Heart left ventricle (tissue), 16 donors: ENCODE measurements at regions not wholly inside any gene's neighbourhood (a gene's known extent, or its start where the extent isn't known, plus 50 kb on each side); places are given as distances from the start of the nearest gene placed in this dataset.
"Not testable (repeated sequence)": the region's sequence is repeated elsewhere in the genome, so short reads cannot be mapped to it uniquely, and the experiment has no call there.

Source experiments
- ATAC-seq, 4 donors: fragments of 200-7000 bp; cut with Tn5 transposase; one replicate each; pipeline ENCODE4 v1.9.1; 2020 to 2022; ENCODE audit warnings: moderate library complexity in 4 of 4, mild to moderate bottlenecking in 3 of 4, moderate number of reproducible peaks in 1 of 4
- DNase-seq, 5 donors: peaks; one replicate each; pipeline ENCODE4 v3.0.0-alpha.2; 2020
- H3K27ac ChIP-seq, 12 donors: fragments of 200-600 bp; sonication (generic) in 4 of 12; one replicate each; pipeline versions ENCODE4 v1.5.0 to v1.8.0; 2016 to 2022; ENCODE audit warnings: mild to moderate bottlenecking in 2 of 12
- H3K27me3 ChIP-seq, 9 donors: fragments of 200-600 bp; sonication (generic) in 2 of 9; one replicate each; pipeline versions ENCODE4 v1.5.1 to v1.8.0; 2016 to 2022; ENCODE audit warnings: mild to moderate bottlenecking in 3 of 9
- H3K36me3 ChIP-seq, 9 donors: fragments of 200-600 bp; sonication (generic) in 2 of 9; one replicate each; pipeline versions ENCODE4 v1.5.0 to v1.8.0; 2018 to 2022; ENCODE audit warnings: mild to moderate bottlenecking in 2 of 9
- H3K4me1 ChIP-seq, 12 donors: fragments of 200-600 bp; sonication (generic) in 4 of 12; one replicate each; pipeline versions ENCODE4 v1.5.0 to v1.8.0; 2016 to 2022; ENCODE audit warnings: mild to moderate bottlenecking in 3 of 12
- H3K4me3 ChIP-seq, 12 donors: fragments of 200-600 bp; sonication (generic) in 4 of 12; one replicate each; pipeline versions ENCODE4 v1.5.0 to v1.8.0; 2017 to 2022; ENCODE audit warnings: mild to moderate bottlenecking in 9 of 12, moderate library complexity in 4 of 12
- H3K9me3 ChIP-seq, 12 donors: fragments of 200-600 bp; sonication (generic) in 4 of 12; one replicate each; pipeline versions ENCODE4 v1.5.0 to v1.8.0; 2016 to 2022; ENCODE audit warnings: mild to moderate bottlenecking in 1 of 12
- CTCF ChIP-seq, 12 donors: fragments of 200-600 bp; sonication (generic) in 4 of 12; IDR thresholded peaks; one replicate each; pipeline versions ENCODE4 v1.5.0 to v1.8.0; 2018 to 2022; ENCODE audit warnings: antibody characterized with exemption in 12 of 12, mild to moderate bottlenecking in 5 of 12
- POLR2A ChIP-seq, 2 donors: fragments of 450-650 bp; IDR thresholded peaks; one replicate each; pipeline ENCODE4 v1.6.1; 2017; ENCODE audit warnings: antibody characterized with exemption in 2 of 2, mild to moderate bottlenecking in 2 of 2, moderate library complexity in 2 of 2
- WGBS, 4 donors: extraction: QIAGEN DNeasy Blood & Tissue Kit in 2 of 4; methylation state at CpG; one replicate each; pipeline versions ENCODE4 v1.1.5 to v1.1.7; 2013 to 2018; 5-methylcytosine and 5-hydroxymethylcytosine counted together
- intact Hi-C, 10 donors: fragments of 100-400 bp; cut with DNase I; formaldehyde crosslinking; loops; one replicate each; pipeline versions ENCODE4 v1.11.1 to v1.14.2; 2022
- donor health status: ischemic (EF 13 %, LVEDD 7.1; RV severe dilation, severe dysfunction).
- donor health status: healthy with polysubstance abuse.
- donor health status: DM: no; HTN: yes; CAD: no.
- donor health status: DM: no; HTN: no; CAD: no.
- donor health status: ischemic (EF 25% LVEDD 6.9; RV normal size, moderate dysfunction).
- donor health status: ischemic (EF 25% LVEDD 5.7; RV mildly dilated, moderate dysfunction).
- donor health status: healthy.
- donor health status: DM: yes; HTN: yes; CAD: no.
- donor health status: ischemic (EF 35%, LVEDD 5.7; RV mildly dilated, moderate dysfunction).
- donor health status: nonischemic (EF 11% LVEDD 7.7; RV severe dilation, severe dysfunction).
- donor health status: DM: yes; HTN: yes; CAD: no.
- donor health status: PGD.
- donor health status: ischemic (EF 29% LVEDD 5.4; RV normal size, mild dysfunction).
- donor health status: nonischemic (EF 23%, LVEDD 6.1; RV moderate dilation, normal function).

GRCh38 chr4:126512979-126513378, 1119.8 kb upstream of the INTU start:
- DNase-seq = no peak
- Histone ChIP-seq H3K27me3 (no peaks in the 10 kb centered on the region), H3K36me3 (no peaks in the 10 kb centered on the region), H3K4me1 (no peaks in the 10 kb centered on the region), H3K4me3 (no peak overlapping the region), H3K27ac (no peak overlapping the region), H3K9me3 (no peaks in the 10 kb centered on the region)
- no peak for TF ChIP-seq POLR2A (IDR thresholded peaks at IDR 0.05)
- TF ChIP-seq CTCF (IDR thresholded peaks at IDR 0.05) = no peak
- intact Hi-C loops = no loop called here
- ATAC-seq = no peak
- WGBS, 4 donors = 75 to 79% (median 78%) methylated on average over 1 of the region's 1 CpG

GRCh38 chr4:126513596-126513995, 1119.2 kb upstream of the INTU start:
- TF ChIP-seq CTCF (IDR thresholded peaks at IDR 0.05) (no peak), POLR2A (IDR thresholded peaks at IDR 0.05) (no peak)
- no peaks in the 10 kb centered on the region for H3K4me1 ChIP-seq
- DNase-seq (no peak), ATAC-seq (no peak)
- no peaks in the 10 kb centered on the region for H3K36me3 ChIP-seq
- no peaks in the 10 kb centered on the region for H3K9me3 ChIP-seq
- no peak overlapping the region for H3K27ac ChIP-seq
- no peaks in the 10 kb centered on the region for H3K27me3 ChIP-seq
- intact Hi-C loops = no loop called here
- no peak overlapping the region for H3K4me3 ChIP-seq

- Histone ChIP-seq H3K36me3 (no peaks in the 10 kb centered on the region), H3K4me1 (no peaks in the 10 kb centered on the region), H3K9me3 (peaks cover 0 to 21% (median under 1%) of the 10 kb centered on the region in 12 donors), H3K27ac (no peak overlapping the region), H3K4me3 (no peak overlapping the region), H3K27me3 (no peaks in the 10 kb centered on the region)
- DNase-seq (no peak), ATAC-seq (no peak)
- 55 to 63% (median 60%) methylated on average over 1 of the region's 1 CpG for WGBS, 4 donors
- intact Hi-C loops = no loop called here
- TF ChIP-seq CTCF (IDR thresholded peaks at IDR 0.05) = no peak
- TF ChIP-seq POLR2A (IDR thresholded peaks at IDR 0.05) = no peak
Observed at GRCh38 chr4:126520731-126521130, 1112.0 kb upstream of the INTU start.

- ATAC-seq, H3K36me3 ChIP-seq, H3K4me1 ChIP-seq, intact Hi-C loops, H3K27me3 ChIP-seq, H3K4me3 ChIP-seq, H3K27ac ChIP-seq, DNase-seq: not testable (repeated sequence)
- WGBS, 4 donors = 82 to 85% (median 83%) methylated on average over 2 of the region's 2 CpGs
- peaks cover 0 to 36% (median 7%) of the 10 kb centered on the region in 12 donors for H3K9me3 ChIP-seq
Observed at GRCh38 chr4:126525400-126525799, 1107.4 kb upstream of the INTU start.

- Histone ChIP-seq H3K27me3 (no peaks in the 10 kb centered on the region), H3K4me3 (no peak overlapping the region), H3K4me1 (peaks cover 0 to 2% (median 0%) of the 10 kb centered on the region in 12 donors), H3K36me3 (no peaks in the 10 kb centered on the region), H3K27ac (no peak overlapping the region), H3K9me3 (peaks cover 0 to 36% (median 7%) of the 10 kb centered on the region in 12 donors)
- no peak for TF ChIP-seq POLR2A (IDR thresholded peaks at IDR 0.05)
- TF ChIP-seq CTCF (IDR thresholded peaks at IDR 0.05) = no peak
- no peak for ATAC-seq
- 73 to 79% (median 74%) methylated on average over 2 of the region's 2 CpGs for WGBS, 4 donors
- no peak for DNase-seq
- intact Hi-C loops = no loop called here
Observed at GRCh38 chr4:126526335-126526734, 1106.4 kb upstream of the INTU start.
